OCI-LY7 (cell line): ENCODE measurements at regions not wholly inside any gene's neighbourhood (a gene's known extent, or its start where the extent isn't known, plus 50 kb on each side); places are given as distances from the start of the nearest gene placed in this dataset.

Source experiments
- BruUV-seq: library from RNA; stranded (reverse); fragments of 400-500 nt; replicated peaks from 2 replicates; lab custom pipeline; 2021; lab: Mats Ljungman, UMichigan
- CTCF ChIA-PET: fragments of 300-600 bp; sonication (Branson Sonifier 250); formaldehyde crosslinking; loops from one replicate; lab custom pipeline; 2022; ENCODE audit warnings: antibody characterized with exemption; ENCODE audit not compliant: unreplicated experiment; lab: Charles Lee
- POLR2A ChIA-PET: fragments of 300-600 bp; sonication (Branson Sonifier 250); formaldehyde crosslinking; loops from one replicate; lab custom pipeline; 2022; ENCODE audit warnings: antibody characterized with exemption; lab: Charles Lee
- DNase-seq: peaks from one replicate; pipeline ENCODE4 v3.0.0-alpha.2; 2015; ENCODE audit warnings: low spot score
- H2AFZ ChIP-seq: fragments of 200-600 bp; sonication (generic), shearing (Covaris generic); 2 replicates; pipeline ENCODE4 v1.6.1; 2014; ENCODE audit warnings: mild to moderate bottlenecking, antibody characterized with exemption, low read length, moderate library complexity
- H3K27ac ChIP-seq: fragments of 200-600 bp; sonication (generic); 2 replicates; pipeline ENCODE4 v1.5.1; 2014; ENCODE audit warnings: mixed run types, low read depth, mild to moderate bottlenecking, moderate library complexity, low read length, inconsistent platforms; ENCODE audit not compliant: poor library complexity, severe bottlenecking
- H3K36me3 ChIP-seq: fragments of 200-600 bp; sonication (generic); 2 replicates; pipeline ENCODE4 v1.6.1; 2014; ENCODE audit warnings: mild to moderate bottlenecking, antibody characterized with exemption, low read length, moderate library complexity, mixed read lengths; ENCODE audit not compliant: insufficient read depth
- H3K4me1 ChIP-seq: fragments of 200-600 bp; sonication (generic); 2 replicates; pipeline ENCODE4 v1.5.1; 2014; ENCODE audit warnings: mild to moderate bottlenecking, low read length; ENCODE audit not compliant: insufficient read depth, poor library complexity, severe bottlenecking
- H3K4me2 ChIP-seq: fragments of 200-600 bp; sonication (generic); 2 replicates; pipeline ENCODE4 v1.6.1; 2014; ENCODE audit warnings: mild to moderate bottlenecking, low read length
- H3K4me3 ChIP-seq: fragments of 200-600 bp; sonication (generic); 2 replicates; pipeline ENCODE4 v1.5.1; 2014; ENCODE audit warnings: mild to moderate bottlenecking, low read depth, low read length; ENCODE audit not compliant: poor library complexity, severe bottlenecking
- H3K79me2 ChIP-seq: fragments of 200-600 bp; sonication (generic); 2 replicates; pipeline ENCODE4 v1.6.1; 2016; ENCODE audit warnings: low read depth, mild to moderate bottlenecking, low read length, moderate library complexity, mixed read lengths; ENCODE audit not compliant: insufficient read depth
- H3K9me2 ChIP-seq: fragments of 200-600 bp; sonication (generic); 2 replicates; pipeline ENCODE4 v1.6.1; 2016; ENCODE audit warnings: mild to moderate bottlenecking, low read length, mixed read lengths; ENCODE audit not compliant: insufficient read depth
- H3K9me3 ChIP-seq: fragments of 200-600 bp; sonication (generic); 2 replicates; pipeline ENCODE4 v1.6.1; 2014; ENCODE audit warnings: mild to moderate bottlenecking, mixed run types, low read length, mixed read lengths
- H4K20me1 ChIP-seq: fragments of 200-600 bp; sonication (generic); 2 replicates; pipeline ENCODE4 v1.6.1; 2014; ENCODE audit warnings: mild to moderate bottlenecking, antibody characterized with exemption, low read length, moderate library complexity, mixed read lengths; ENCODE audit not compliant: insufficient read depth
- EZH2phosphoT487 ChIP-seq: fragments of 200-600 bp; sonication (generic); IDR thresholded peaks from 2 replicates; pipeline ENCODE4 v1.6.1; 2018; ENCODE audit warnings: low read depth, borderline replicate concordance, mild to moderate bottlenecking, mixed run types, antibody characterized with exemption, low read length, moderate library complexity, mixed read lengths
- intact Hi-C: fragments of 100-400 bp; cut with micrococcal nuclease; formaldehyde crosslinking; loops from one replicate; pipeline ENCODE4 v1.10.0; 2022; ENCODE audit not compliant: unreplicated experiment
- TF ChIP-seq, protein P1 (sequence below): fragments of 200-600 bp; sonication (generic); conservative IDR thresholded peaks from 2 replicates; pipeline ENCODE4 v1.5.1; 2014; ENCODE audit warnings: mild to moderate bottlenecking, antibody characterized with exemption, low read length, moderate library complexity, mixed read lengths

DNA sequence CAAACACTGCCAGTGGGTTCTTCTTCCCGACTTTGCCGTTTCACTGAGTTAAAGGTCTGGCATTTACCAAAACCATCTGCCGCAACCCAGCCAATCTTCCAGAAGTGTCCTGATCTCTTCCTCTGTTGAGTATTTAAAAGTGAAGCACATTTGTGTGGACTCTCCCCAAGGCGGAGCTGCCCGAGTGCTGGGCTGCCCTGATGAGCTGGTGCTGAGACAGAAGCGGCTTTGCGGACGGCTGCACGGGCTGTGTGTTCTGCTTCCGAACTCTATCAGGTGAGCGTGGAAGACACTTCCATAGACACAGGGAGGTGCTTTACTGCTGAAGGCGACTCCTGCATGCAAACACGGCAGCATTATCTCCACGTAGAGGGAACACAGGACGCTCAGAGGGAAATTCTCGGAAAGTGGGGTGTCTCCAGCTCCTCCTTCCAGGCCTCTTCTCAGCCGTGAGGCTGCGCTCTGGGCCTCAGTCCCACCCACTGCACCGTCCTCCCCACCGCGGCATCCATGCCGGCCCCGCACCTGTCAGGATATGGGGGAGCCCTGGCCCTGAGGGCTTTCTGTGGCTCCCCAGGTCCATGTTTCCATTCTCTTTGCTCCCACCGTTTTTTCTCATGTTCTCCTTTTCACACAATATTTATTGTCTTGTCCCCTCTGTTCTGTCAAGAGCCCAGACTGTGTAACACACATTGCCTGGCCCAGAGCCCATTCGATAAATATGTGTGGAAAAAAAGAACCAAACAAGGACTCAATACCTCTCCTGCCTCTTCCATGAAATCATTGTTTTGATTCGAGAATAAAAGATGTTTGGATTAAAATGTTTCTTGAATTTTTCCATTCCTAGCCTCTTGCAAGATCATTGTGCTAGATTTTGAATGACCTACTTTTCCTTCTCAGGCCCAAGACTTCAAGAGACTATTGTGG lies 205.1 kb downstream of the DLL1 start:
- BruUV-seq: no TSS peak
- H3K79me2 ChIP-seq: no peaks in the 10 kb centered on the region
- ChIA-PET POLR2A (no interaction called here), CTCF (no interaction called here)
- no peak overlapping the region for H3K4me2 ChIP-seq
- no peak overlapping the region for H3K4me3 ChIP-seq
- no peak overlapping the region for H2AFZ ChIP-seq
- H3K9me2 ChIP-seq: no peaks in the 10 kb centered on the region
- intact Hi-C loops: loop anchor here (10.0 kb wide), 1 partner anchor 91 kb away; no protein-coding TSS in a partner anchor
- H3K9me3 ChIP-seq: no peaks in the 10 kb centered on the region
- DNase-seq: no peak
- peaks cover 31% of the 10 kb centered on the region for H3K4me1 ChIP-seq
- TF ChIP-seq, protein P1, sequence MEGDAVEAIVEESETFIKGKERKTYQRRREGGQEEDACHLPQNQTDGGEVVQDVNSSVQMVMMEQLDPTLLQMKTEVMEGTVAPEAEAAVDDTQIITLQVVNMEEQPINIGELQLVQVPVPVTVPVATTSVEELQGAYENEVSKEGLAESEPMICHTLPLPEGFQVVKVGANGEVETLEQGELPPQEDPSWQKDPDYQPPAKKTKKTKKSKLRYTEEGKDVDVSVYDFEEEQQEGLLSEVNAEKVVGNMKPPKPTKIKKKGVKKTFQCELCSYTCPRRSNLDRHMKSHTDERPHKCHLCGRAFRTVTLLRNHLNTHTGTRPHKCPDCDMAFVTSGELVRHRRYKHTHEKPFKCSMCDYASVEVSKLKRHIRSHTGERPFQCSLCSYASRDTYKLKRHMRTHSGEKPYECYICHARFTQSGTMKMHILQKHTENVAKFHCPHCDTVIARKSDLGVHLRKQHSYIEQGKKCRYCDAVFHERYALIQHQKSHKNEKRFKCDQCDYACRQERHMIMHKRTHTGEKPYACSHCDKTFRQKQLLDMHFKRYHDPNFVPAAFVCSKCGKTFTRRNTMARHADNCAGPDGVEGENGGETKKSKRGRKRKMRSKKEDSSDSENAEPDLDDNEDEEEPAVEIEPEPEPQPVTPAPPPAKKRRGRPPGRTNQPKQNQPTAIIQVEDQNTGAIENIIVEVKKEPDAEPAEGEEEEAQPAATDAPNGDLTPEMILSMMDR: no peak
- no peaks in the 10 kb centered on the region for H3K36me3 ChIP-seq
- no peak overlapping the region for H3K27ac ChIP-seq
- H4K20me1 ChIP-seq: no peaks in the 10 kb centered on the region

DNA sequence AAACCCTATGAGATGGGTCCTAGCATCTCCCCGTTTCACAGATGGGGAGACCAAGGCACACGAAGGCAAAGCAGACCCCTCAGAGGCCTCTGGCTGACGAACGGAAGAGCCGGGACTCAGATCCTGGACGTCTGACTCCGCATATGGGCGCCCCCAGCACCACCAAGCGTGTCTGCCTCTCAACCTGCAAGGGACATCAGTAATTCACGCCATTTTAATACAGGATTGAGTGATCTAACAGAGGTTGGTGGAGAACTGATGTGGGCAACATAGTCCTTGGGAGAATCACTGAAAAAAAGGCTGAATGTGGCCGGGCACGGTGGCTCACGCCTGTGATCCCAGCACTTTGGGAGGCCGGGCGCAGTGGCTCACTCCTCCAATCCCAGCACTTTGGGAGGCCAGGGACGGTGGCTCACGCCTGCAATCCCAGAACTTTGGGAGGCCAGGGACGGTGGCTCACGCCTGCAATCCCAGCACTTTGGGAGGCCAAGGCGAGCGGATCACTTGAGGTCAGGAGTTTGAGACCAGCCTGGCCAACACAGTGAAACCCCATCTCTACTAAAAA lies 206.6 kb downstream of the DLL1 start:
- no peaks in the 10 kb centered on the region for H3K9me3 ChIP-seq

More for the DNA sequence above, 206.6 kb downstream of the DLL1 start:
- H3K9me2 ChIP-seq: no peaks in the 10 kb centered on the region
- TF ChIP-seq EZH2phosphoT487: no peak
- TF ChIP-seq, protein P1: no peak
- H4K20me1 ChIP-seq: no peaks in the 10 kb centered on the region
- H3K27ac ChIP-seq: no peak overlapping the region
- no peaks in the 10 kb centered on the region for H3K36me3 ChIP-seq
- no peak overlapping the region for H3K4me3 ChIP-seq
- no peak overlapping the region for H2AFZ ChIP-seq
- BruUV-seq: no TSS peak
- CTCF ChIA-PET: no interaction called here
- no peak for DNase-seq
- no peak overlapping the region for H3K4me2 ChIP-seq
- H3K4me1 ChIP-seq: peaks cover 16% of the 10 kb centered on the region
- H3K79me2 ChIP-seq: no peaks in the 10 kb centered on the region
- POLR2A ChIA-PET: no interaction called here
- intact Hi-C loops: loop anchor here (10.0 kb wide), 1 partner anchor 89 kb away; no protein-coding TSS in a partner anchor
